ENCODE measurements at regions not wholly inside any gene's neighbourhood (a gene's known extent, or its start where the extent isn't known, plus 50 kb on each side); places are given as distances from the start of the nearest gene placed in this dataset.

GRCh38 chr5:68379275-68380036, 163.9 kb downstream of the PIK3R1 start:
- no peak for DNase-seq (ENCODE audit: extremely low read depth in 1 of 4, low spot score in 3 of 4)
- Histone ChIP-seq H3K27ac (ENCODE audit: extremely low read depth, low read depth, low read length) (no peak overlapping the region), H3K27me3 (ENCODE audit: control insufficient read depth in 2 of 2, insufficient read depth in 2 of 2, low read length in 2 of 2) (no peaks in the 10 kb centered on the region), H3K4me2 (ENCODE audit: insufficient read depth, low read length) (no peak overlapping the region), H2AFZ (ENCODE audit: low read depth, low read length) (peak overlapping the region; percentile 67), H3K4me3 (no peak overlapping the region), H3K4me1 (replicated peaks in 1 of 2; ENCODE audit: control insufficient read depth in 2 of 2, insufficient read depth in 2 of 2, low read length in 2 of 2) (peaks cover 0 to 29% of the 10 kb centered on the region in 2 experiments; a peak in 2 of 5 replicates), H3K9me1 (ENCODE audit: control insufficient read depth, insufficient read depth, low read length) (no peaks in the 10 kb centered on the region), H4K20me1 (replicated peaks; ENCODE audit: control insufficient read depth, insufficient read depth, low read length) (no peaks in the 10 kb centered on the region), H3K9me3 (replicated peaks; ENCODE audit: control insufficient read depth, insufficient read depth, low read depth, low read length) (0 out of 2 replicates have a peak, but pooled peaks cover 2% of the 10 kb centered on the region), H3K9ac (ENCODE audit: insufficient read depth in 1 of 2, low read depth in 2 of 2, low read length in 2 of 2) (no peak overlapping the region), H3K79me2 (ENCODE audit: control insufficient read depth, insufficient read depth, low read length) (no peaks in the 10 kb centered on the region), H3K36me3 (ENCODE audit: control insufficient read depth, insufficient read depth, low read length) (no peaks in the 10 kb centered on the region)
- intact Hi-C loops (cut with micrococcal nuclease) (loop anchor here (2.0 to 5.0 kb wide), 2 partner anchors 77 to 81 kb away; no protein-coding TSS in a partner anchor), in situ Hi-C loops (cut with MboI) (no loop called here)
- ChIA-PET CTCF (ENCODE audit: low intra/inter-chr PET ratio) (no interaction called here), POLR2A (interaction anchor here (0.6 to 1.3 kb wide), 5 partner anchors 8 to 62 kb away, joined by 3 to 4 read pairs (median 3); no protein-coding TSS in a partner anchor)
- no TSS peak for BruUV-seq (replicated peaks)
- WGBS (ENCODE audit: insufficient coverage, low coverage, missing lambda C conversion rate): 21% methylated on average over 3 of the region's 3 CpGs
- peak; percentile 16; the same call in 1 of the 3 replicates for ATAC-seq
- FAIRE-seq: no peak
- TF ChIP-seq SMAD4 (CRISPR knock-in tag; conservative IDR thresholded peaks at IDR 0.05) (no peak), PHF20 (IDR thresholded peaks at IDR 0.05; ENCODE audit: partially characterized antibody) (peak; percentile 52), ZNF398 (CRISPR knock-in tag; IDR thresholded peaks at IDR 0.05) (no peak), ZNF407 (IDR thresholded peaks at IDR 0.05; ENCODE audit: low read depth) (no peak), PRMT5 (CRISPR knock-in tag; IDR thresholded peaks at IDR 0.05) (no peak), ZNF274 (IDR thresholded peaks at IDR 0.05; ENCODE audit: borderline replicate concordance, low read depth, low read length) (no peak), SREBF1 (IDR thresholded peaks at IDR 0.05; ENCODE audit: borderline replicate concordance, low read depth, low read length) (no peak), CREB3 (tag; conservative IDR thresholded peaks at IDR 0.05; ENCODE audit: low read depth) (no peak), RBM25 (IDR thresholded peaks at IDR 0.05; ENCODE audit: low read depth, low read length, severe bottlenecking) (peak; percentile 97), ZNF384 (IDR thresholded peaks at IDR 0.05; ENCODE audit: low read depth, low read length) (no peak)

Data from K562 (cell line).